H9 (cell line): ENCODE measurements at regions not wholly inside any gene's neighbourhood (a gene's known extent, or its start where the extent isn't known, plus 50 kb on each side); places are given as distances from the start of the nearest gene placed in this dataset.

ENCODE experiments used
- DNase-seq: peaks from one replicate; pipeline ENCODE4 v3.0.0-alpha.2; 2017
- H2AFZ ChIP-seq: one replicate; pipeline ENCODE4 v1.6.1; 2013; ENCODE audit warnings: mild to moderate bottlenecking, low read length, control low read depth, moderate library complexity
- H2AK5ac ChIP-seq: 2 replicates; pipeline ENCODE4 v1.6.1; 2013; ENCODE audit warnings: low read length, control low read depth, mixed read lengths; ENCODE audit not compliant: insufficient read length
- H2BK120ac ChIP-seq: one replicate; pipeline ENCODE4 v1.6.1; 2013; ENCODE audit warnings: low read depth, mild to moderate bottlenecking, low read length, control low read depth, inconsistent platforms; ENCODE audit not compliant: poor library complexity, severe bottlenecking
- H2BK12ac ChIP-seq: 2 replicates; pipeline ENCODE4 v1.6.1; 2013; ENCODE audit warnings: low read length, control low read depth, mixed read lengths, low read depth; ENCODE audit not compliant: insufficient read length
- H2BK15ac ChIP-seq: 2 replicates; pipeline ENCODE4 v1.6.1; 2013; ENCODE audit warnings: low read depth, low read length, control low read depth
- H2BK20ac ChIP-seq: one replicate; pipeline ENCODE4 v1.6.1; 2013; ENCODE audit warnings: low read depth, mild to moderate bottlenecking, low read length, control low read depth, inconsistent platforms; ENCODE audit not compliant: poor library complexity, severe bottlenecking
- H2BK5ac ChIP-seq: 2 replicates; pipeline ENCODE4 v1.6.1; 2013; ENCODE audit warnings: low read length, control low read depth, mixed read lengths; ENCODE audit not compliant: insufficient read length
- H3K14ac ChIP-seq: 2 replicates; pipeline ENCODE4 v1.6.1; 2013; ENCODE audit warnings: low read length, control low read depth; ENCODE audit not compliant: insufficient read depth
- H3K18ac ChIP-seq: 2 replicates; pipeline ENCODE4 v1.6.1; 2013; ENCODE audit warnings: low read depth, mild to moderate bottlenecking, mixed read lengths, low read length, control low read depth; ENCODE audit not compliant: insufficient read length
- H3K23ac ChIP-seq: 2 replicates; pipeline ENCODE4 v1.6.1; 2013; ENCODE audit warnings: low read length, control low read depth, mixed read lengths, low read depth; ENCODE audit not compliant: insufficient read length
- H3K23me2 ChIP-seq: 2 replicates; pipeline ENCODE4 v1.6.1; 2013; ENCODE audit warnings: low read depth, mild to moderate bottlenecking, mixed read lengths, low read length, control low read depth; ENCODE audit not compliant: insufficient read length, poor library complexity, severe bottlenecking
- H3K27ac ChIP-seq: 2 replicates; pipeline ENCODE4 v1.5.1; 2013; ENCODE audit warnings: low read length, control low read depth, mixed read lengths, low read depth; ENCODE audit not compliant: insufficient read length
- H3K27me3 ChIP-seq: 2 replicates; pipeline ENCODE4 v1.6.1; 2013; ENCODE audit warnings: low read length, control low read depth, inconsistent platforms; ENCODE audit not compliant: insufficient read depth
- H3K4ac ChIP-seq: 2 replicates; pipeline ENCODE4 v1.6.1; 2013; ENCODE audit warnings: low read depth, mild to moderate bottlenecking, control low read depth, inconsistent platforms, low read length, moderate library complexity
- H3K4me1 ChIP-seq: 2 replicates; pipeline ENCODE4 v1.6.1; 2013; ENCODE audit warnings: low read length, control low read depth, inconsistent platforms; ENCODE audit not compliant: insufficient read depth
- H3K4me2 ChIP-seq: 2 replicates; pipeline ENCODE4 v1.6.1; 2013; ENCODE audit warnings: low read length, control low read depth, mixed read lengths; ENCODE audit not compliant: insufficient read length, insufficient read depth
- H3K56ac ChIP-seq: 2 replicates; pipeline ENCODE4 v1.6.1; 2013; ENCODE audit warnings: low read depth, mild to moderate bottlenecking, mixed read lengths, low read length, control low read depth; ENCODE audit not compliant: insufficient read length
- H3K79me1 ChIP-seq: 2 replicates; pipeline ENCODE4 v1.6.1; 2013; ENCODE audit warnings: low read depth, mild to moderate bottlenecking, moderate library complexity, low read length, control low read depth, inconsistent platforms; ENCODE audit not compliant: insufficient read depth, poor library complexity, severe bottlenecking
- H3K79me2 ChIP-seq: 2 replicates; pipeline ENCODE4 v1.6.1; 2013; ENCODE audit warnings: low read length, control low read depth, inconsistent platforms; ENCODE audit not compliant: insufficient read depth
- H3K9ac ChIP-seq: 2 replicates; pipeline ENCODE4 v1.6.1; 2013; ENCODE audit warnings: low read length, control low read depth, mixed read lengths; ENCODE audit not compliant: insufficient read length; ENCODE audit errors: extremely low read depth
- H3K9me3 ChIP-seq: one replicate; pipeline ENCODE4 v1.6.1; 2013; ENCODE audit warnings: low read depth, low read length, inconsistent platforms; ENCODE audit not compliant: control insufficient read depth
- H3T11ph ChIP-seq: one replicate; pipeline ENCODE4 v1.6.1; 2013; ENCODE audit warnings: mild to moderate bottlenecking, low read length, control low read depth, inconsistent platforms
- H4K20me1 ChIP-seq: one replicate; pipeline ENCODE4 v1.6.1; 2013; ENCODE audit not compliant: control insufficient read depth, insufficient read length, insufficient read depth
- H4K5ac ChIP-seq: 2 replicates; pipeline ENCODE4 v1.6.1; 2013; ENCODE audit warnings: low read depth, mild to moderate bottlenecking, mixed read lengths, low read length, control low read depth; ENCODE audit not compliant: insufficient read length
- H4K8ac ChIP-seq: replicated peaks from 2 replicates; pipeline ENCODE4 v1.6.1; 2013; ENCODE audit warnings: low read length, control low read depth, mixed read lengths, low read depth; ENCODE audit not compliant: insufficient read length
- H4K91ac ChIP-seq: 2 replicates; pipeline ENCODE4 v1.6.1; 2013; ENCODE audit warnings: low read depth, mild to moderate bottlenecking, moderate library complexity, mixed read lengths, low read length, control low read depth; ENCODE audit not compliant: insufficient read length
- H3K27ac Mint-ChIP-seq, 3 experiments: 2 replicates in 2 of 3; 3 replicates in 1 of 3; pipeline ENCODE4 v1.8.0; 2020 to 2021; ENCODE audit warnings: mixed read lengths in 3 of 3, mild to moderate bottlenecking in 1 of 3, moderate library complexity in 1 of 3
- H3K27me3 Mint-ChIP-seq: 2 replicates; pipeline ENCODE4 v1.8.0; 2021; ENCODE audit warnings: low read depth, mild to moderate bottlenecking, moderate library complexity, mixed read lengths
- H3K36me3 Mint-ChIP-seq, 3 experiments: 2 replicates in 2 of 3; 3 replicates in 1 of 3; pipeline ENCODE4 v1.8.0; 2020 to 2021; ENCODE audit warnings: low read depth in 3 of 3, mixed read lengths in 3 of 3; ENCODE audit not compliant: insufficient read depth in 1 of 3
- H3K4me1 Mint-ChIP-seq, 2 experiments: 2 replicates each; pipeline ENCODE4 v1.8.0; 2020; ENCODE audit warnings: mixed read lengths in 2 of 2
- H3K4me3 Mint-ChIP-seq, 2 experiments: 2 replicates in 1 of 2; 3 replicates in 1 of 2; pipeline ENCODE4 v1.8.0; 2020 to 2021; ENCODE audit warnings: mild to moderate bottlenecking in 2 of 2, mixed read lengths in 2 of 2, moderate library complexity in 1 of 2
- H3K9me3 Mint-ChIP-seq, 2 experiments: 2 replicates in 1 of 2; 3 replicates in 1 of 2; pipeline ENCODE4 v1.8.0; 2020; ENCODE audit warnings: mild to moderate bottlenecking in 2 of 2, mixed read lengths in 2 of 2, moderate library complexity in 1 of 2
- WGBS: extraction: QIAGEN DNeasy Blood & Tissue Kit; methylation state at CpG from one replicate; pipeline ENCODE4 v1.1.7; 2013; ENCODE audit warnings: missing lambda C conversion rate, low lambda C conversion rate, mixed read lengths; ENCODE audit not compliant: insufficient read length; ENCODE audit errors: extremely low coverage; 5-methylcytosine and 5-hydroxymethylcytosine counted together
- TF ChIP-seq, protein P1 (sequence below): fragments of 200-600 bp; sonication (generic); conservative IDR thresholded peaks from 3 replicates; pipeline ENCODE4 v1.8.0; 2021; ENCODE audit warnings: antibody characterized with exemption, mild to moderate bottlenecking

GRCh38 chr5:74139589-74139988, 500.9 kb downstream of the ENC1 start:
- Histone ChIP-seq H3K9me3 (no peaks in the 10 kb centered on the region), H4K8ac (no peak overlapping the region), H3K23ac (no peak overlapping the region), H2BK5ac (no peak overlapping the region), H3K27ac (no peak overlapping the region), H3K4me2 (no peak overlapping the region), H2BK15ac (no peak overlapping the region), H3K79me1 (no peaks in the 10 kb centered on the region), H3K27me3 (no peaks in the 10 kb centered on the region), H3K4me1 (peaks cover 2% of the 10 kb centered on the region; the same call in 1 of the 2 replicates), H2AK5ac (no peak overlapping the region), H4K5ac (no peak overlapping the region), H3T11ph (no peak overlapping the region), H2AFZ (no peak overlapping the region), H3K79me2 (no peaks in the 10 kb centered on the region), H2BK12ac (no peak overlapping the region), H2BK120ac (no peak overlapping the region), H4K20me1 (no peaks in the 10 kb centered on the region), H3K56ac (no peak overlapping the region), H3K4ac (no peak overlapping the region), H3K18ac (no peak overlapping the region), H2BK20ac (no peak overlapping the region), H3K9ac (no peak overlapping the region), H4K91ac (no peak overlapping the region), H3K23me2 (no peaks in the 10 kb centered on the region), H3K14ac (no peak overlapping the region; the same call in 1 of the 2 replicates)
- WGBS: no CpG with 5 or more reads among the region's 6 CpGs
- H3K36me3 Mint-ChIP-seq: no peaks in the 10 kb centered on the region; a peak in 1 of 7 replicates
- H3K4me1 Mint-ChIP-seq: peaks cover 6 to 8% of the 10 kb centered on the region in 2 experiments
- no peak overlapping the region for H3K4me3 Mint-ChIP-seq
- TF ChIP-seq, protein P1, sequence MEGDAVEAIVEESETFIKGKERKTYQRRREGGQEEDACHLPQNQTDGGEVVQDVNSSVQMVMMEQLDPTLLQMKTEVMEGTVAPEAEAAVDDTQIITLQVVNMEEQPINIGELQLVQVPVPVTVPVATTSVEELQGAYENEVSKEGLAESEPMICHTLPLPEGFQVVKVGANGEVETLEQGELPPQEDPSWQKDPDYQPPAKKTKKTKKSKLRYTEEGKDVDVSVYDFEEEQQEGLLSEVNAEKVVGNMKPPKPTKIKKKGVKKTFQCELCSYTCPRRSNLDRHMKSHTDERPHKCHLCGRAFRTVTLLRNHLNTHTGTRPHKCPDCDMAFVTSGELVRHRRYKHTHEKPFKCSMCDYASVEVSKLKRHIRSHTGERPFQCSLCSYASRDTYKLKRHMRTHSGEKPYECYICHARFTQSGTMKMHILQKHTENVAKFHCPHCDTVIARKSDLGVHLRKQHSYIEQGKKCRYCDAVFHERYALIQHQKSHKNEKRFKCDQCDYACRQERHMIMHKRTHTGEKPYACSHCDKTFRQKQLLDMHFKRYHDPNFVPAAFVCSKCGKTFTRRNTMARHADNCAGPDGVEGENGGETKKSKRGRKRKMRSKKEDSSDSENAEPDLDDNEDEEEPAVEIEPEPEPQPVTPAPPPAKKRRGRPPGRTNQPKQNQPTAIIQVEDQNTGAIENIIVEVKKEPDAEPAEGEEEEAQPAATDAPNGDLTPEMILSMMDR: no peak
- no peak for DNase-seq
- no peaks in the 10 kb centered on the region for H3K9me3 Mint-ChIP-seq
- no peaks in the 10 kb centered on the region; the same call in 1 of the 2 replicates for H3K27me3 Mint-ChIP-seq
- no peak overlapping the region for H3K27ac Mint-ChIP-seq
